SU-DHL-6 (cell line): ENCODE measurements at regions not wholly inside any gene's neighbourhood (a gene's known extent, or its start where the extent isn't known, plus 50 kb on each side); places are given as distances from the start of the nearest gene placed in this dataset.

Experiments
- CTCF ChIP-seq: fragments of 200-600 bp; sonication (generic); IDR thresholded peaks from one replicate; pipeline ENCODE4 v1.5.1; 2017; ENCODE audit warnings: antibody characterized with exemption, mild to moderate bottlenecking, low read length, moderate library complexity; ENCODE audit not compliant: insufficient read depth, poor library complexity, severe bottlenecking
- EZH2phosphoT487 ChIP-seq: fragments of 200-600 bp; sonication (generic), shearing (Covaris generic); conservative IDR thresholded peaks from 2 replicates; pipeline ENCODE4 v1.6.1; 2018; ENCODE audit warnings: mild to moderate bottlenecking, antibody characterized with exemption, low read length, moderate library complexity, mixed read lengths

GRCh38 chr5:88401686-88402085 lies 133.0 kb upstream of the TMEM161B start:
- TF ChIP-seq CTCF (no peak), EZH2phosphoT487 (no peak)
